ENCODE measurements at regions not wholly inside any gene's neighbourhood (a gene's known extent, or its start where the extent isn't known, plus 50 kb on each side); places are given as distances from the start of the nearest gene placed in this dataset.

DNA sequence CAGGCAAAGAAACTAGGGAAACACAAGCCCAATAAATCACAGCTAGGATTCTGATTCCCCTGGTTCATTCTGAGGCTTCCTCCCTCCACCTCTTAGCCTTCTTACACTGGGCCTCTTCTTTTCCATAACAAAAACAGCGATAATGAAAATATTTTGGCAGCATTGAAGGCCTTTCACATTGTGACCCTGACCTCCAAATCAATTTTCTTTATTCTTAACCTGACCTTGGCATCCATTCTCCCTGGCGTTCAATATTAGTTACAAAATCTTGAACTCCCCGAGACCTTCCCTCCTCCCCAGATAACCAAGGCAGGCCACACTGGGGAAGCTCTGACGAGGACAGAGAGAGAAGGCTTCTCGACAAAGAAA is 399.9 kb downstream of the ZSWIM6 start:
- no peak overlapping the region for H3K14ac ChIP-seq (ENCODE audit: insufficient read length)
- H2BK120ac ChIP-seq (replicated peaks; ENCODE audit: low read depth, low read length) = no peak overlapping the region
- no peak overlapping the region for H4K91ac ChIP-seq (replicated peaks; ENCODE audit: insufficient read length, low read length)
- 40% methylated on average over 5 of the region's 5 CpGs; no CpG with 5 or more reads in 1 of the 2 experiments for WGBS, 2 experiments (ENCODE audit: extremely low coverage in 1 of 2, insufficient coverage in 1 of 2, insufficient read length in 1 of 2, insufficient replicate concordance in 2 of 2, low coverage in 1 of 2, low lambda C conversion rate in 2 of 2, missing lambda C conversion rate in 1 of 2)
- peaks cover 2 to 10% (median 5%) of the 10 kb centered on the region in 4 experiments; a peak in 6 of 7 replicates for H3K4me1 ChIP-seq (replicated peaks in 1 of 4; ENCODE audit: control insufficient read depth in 3 of 4, insufficient read depth in 4 of 4, low read length in 3 of 4)
- H3K79me2 ChIP-seq (ENCODE audit: control insufficient read depth in 1 of 2, insufficient read depth in 2 of 2, low read length in 2 of 2) = no peaks in the 10 kb centered on the region
- no peaks in the 10 kb centered on the region for H4K20me1 ChIP-seq (replicated peaks in 1 of 2; ENCODE audit: control insufficient read depth in 1 of 2, insufficient read depth in 2 of 2, low read length in 2 of 2)
- H3K18ac ChIP-seq (ENCODE audit: extremely low read depth, low read length) = no peak overlapping the region
- H3K27me3 ChIP-seq (replicated peaks in 1 of 4; ENCODE audit: control insufficient read depth in 3 of 4, extremely low read depth in 1 of 4, insufficient read depth in 3 of 4, low read length in 3 of 4) = peaks cover 0 to 2% (median under 1%) of the 10 kb centered on the region in 4 experiments; a peak in 2 of 7 replicates
- no peaks in the 10 kb centered on the region for H3K36me3 ChIP-seq (ENCODE audit: control insufficient read depth in 2 of 4, insufficient read depth in 4 of 4, low read length in 3 of 4)
- H3K27ac ChIP-seq (ENCODE audit: low read depth, low read length) = no peak overlapping the region
- no peak overlapping the region for H2BK5ac ChIP-seq (ENCODE audit: low read depth, low read length)
- CTCF ChIA-PET (ENCODE audit: partially characterized antibody) = interaction anchor here (0.6 kb wide), 1 partner anchor 9 kb away, joined by 3 read pairs; no protein-coding TSS in a partner anchor
- H3K23me2 ChIP-seq (ENCODE audit: low read depth, low read length) = no peaks in the 10 kb centered on the region; the same call in 1 of the 2 replicates
- no peak overlapping the region for H3K56ac ChIP-seq (replicated peaks; ENCODE audit: insufficient read length, low read depth, low read length)
- H4K8ac ChIP-seq (ENCODE audit: extremely low read depth, insufficient read depth, low read length) = no peak overlapping the region
- H2AFZ ChIP-seq (ENCODE audit: low read length) = no peak overlapping the region; the same call in 1 of the 2 replicates
- H2BK20ac ChIP-seq (ENCODE audit: low read length) = no peak overlapping the region
- H2BK12ac ChIP-seq (ENCODE audit: low read depth, low read length) = no peak overlapping the region
- no peak overlapping the region for H2AK5ac ChIP-seq (ENCODE audit: low read depth, low read length)
- H3K23ac ChIP-seq (ENCODE audit: insufficient read length) = no peak overlapping the region
- no peaks in the 10 kb centered on the region for H3K9me3 ChIP-seq (ENCODE audit: insufficient read depth in 2 of 2, low read depth in 1 of 2, low read length in 1 of 2)
- H3K4me3 ChIP-seq (ENCODE audit: extremely low read depth in 1 of 4, insufficient read depth in 2 of 4, low read depth in 3 of 4, low read length in 4 of 4) = peak overlapping the region in 1 of 4 experiments; percentile 36; a peak in 1 of 8 replicates
- POLR2A ChIA-PET (ENCODE audit: partially characterized antibody) = no interaction called here
- H3K79me1 ChIP-seq (ENCODE audit: low read depth, low read length) = no peaks in the 10 kb centered on the region
- no peak overlapping the region for H3K4ac ChIP-seq (replicated peaks; ENCODE audit: insufficient read length, low read depth, low read length)
- FAIRE-seq (no peak), DNase-seq (ENCODE audit: low read depth in 1 of 2, low spot score in 2 of 2) (no peak)
- no peak overlapping the region for H3K9ac ChIP-seq (replicated peaks in 1 of 4; ENCODE audit: extremely low read depth in 1 of 4, low read depth in 3 of 4, low read length in 3 of 4)
- H4K5ac ChIP-seq (ENCODE audit: insufficient read length, low read depth, low read length) = no peak overlapping the region
- no peak overlapping the region for H2BK15ac ChIP-seq (ENCODE audit: low read length)
- H3K4me2 ChIP-seq (ENCODE audit: insufficient read depth in 1 of 2, low read depth in 2 of 2, low read length in 2 of 2) = peak overlapping the region; percentile 59 to 60
- TF ChIP-seq JUN (IDR thresholded peaks at IDR 0.05; ENCODE audit: low read depth, low read length) (no peak), RBBP5 (IDR thresholded peaks at IDR 0.05; ENCODE audit: borderline replicate concordance, low read depth, low read length) (no peak), PHF8 (conservative IDR thresholded peaks at IDR 0.05; ENCODE audit: low read depth, low read length) (no peak), GABPA (IDR thresholded peaks at IDR 0.05; ENCODE audit: borderline replicate concordance, insufficient read depth, low read length) (no peak), KDM4A (IDR thresholded peaks at IDR 0.05; ENCODE audit: low read depth, low read length, severe bottlenecking) (no peak), TAF1 (IDR thresholded peaks at IDR 0.05; ENCODE audit: low read depth, low read length) (no peak), CTBP2 (IDR thresholded peaks at IDR 0.05; ENCODE audit: borderline replicate concordance, insufficient read depth, insufficient read length, low read length) (no peak), TCF12 (IDR thresholded peaks at IDR 0.05; ENCODE audit: low read depth, low read length) (no peak), SP2 (IDR thresholded peaks at IDR 0.05; ENCODE audit: low read length) (no peak), CBX8 (IDR thresholded peaks at IDR 0.05; ENCODE audit: borderline replicate concordance, low read depth, low read length) (no peak), NANOG (IDR thresholded peaks at IDR 0.05; ENCODE audit: insufficient read depth, low read depth, low read length, poor library complexity, severe bottlenecking) (no peak), HDAC2 (IDR thresholded peaks at IDR 0.05; ENCODE audit: borderline replicate concordance in 1 of 2, low read depth in 2 of 2, low read length in 2 of 2) (no peak)
- TF ChIP-seq, protein P1, sequence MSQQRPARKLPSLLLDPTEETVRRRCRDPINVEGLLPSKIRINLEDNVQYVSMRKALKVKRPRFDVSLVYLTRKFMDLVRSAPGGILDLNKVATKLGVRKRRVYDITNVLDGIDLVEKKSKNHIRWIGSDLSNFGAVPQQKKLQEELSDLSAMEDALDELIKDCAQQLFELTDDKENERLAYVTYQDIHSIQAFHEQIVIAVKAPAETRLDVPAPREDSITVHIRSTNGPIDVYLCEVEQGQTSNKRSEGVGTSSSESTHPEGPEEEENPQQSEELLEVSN (IDR thresholded peaks at IDR 0.05) = no peak
